ENCODE measurements at regions not wholly inside any gene's neighbourhood (a gene's known extent, or its start where the extent isn't known, plus 50 kb on each side); places are given as distances from the start of the nearest gene placed in this dataset.

DNA sequence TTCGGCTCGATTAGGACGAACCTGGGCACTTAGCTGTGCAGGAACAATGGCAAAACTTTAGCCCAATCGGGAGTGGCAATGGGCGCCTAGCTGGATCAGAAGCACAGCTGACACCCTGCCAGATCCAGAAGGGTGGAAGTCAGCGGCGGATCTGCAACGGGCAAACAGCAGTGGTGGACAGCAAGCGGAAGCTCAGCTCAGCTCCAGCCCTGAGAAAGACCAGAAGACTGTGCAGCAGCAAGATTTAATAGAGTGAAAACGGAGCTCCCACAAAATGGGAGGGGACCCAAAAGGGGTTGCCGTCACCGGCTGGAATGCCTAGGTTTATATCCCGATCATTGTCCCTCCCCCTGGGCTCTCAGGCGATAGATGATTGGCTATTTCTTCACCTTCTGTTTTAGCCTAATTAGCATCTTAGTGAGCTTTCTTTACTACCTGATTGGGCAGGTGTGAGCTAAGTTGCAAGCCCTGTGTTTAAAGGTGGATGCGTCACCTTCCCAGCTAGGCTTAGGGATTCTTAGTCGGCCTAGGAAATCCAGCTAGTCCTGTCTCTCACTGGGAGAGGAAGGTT is 1237.9 kb downstream of the CDH12 start:
- TF ChIP-seq, protein P1, sequence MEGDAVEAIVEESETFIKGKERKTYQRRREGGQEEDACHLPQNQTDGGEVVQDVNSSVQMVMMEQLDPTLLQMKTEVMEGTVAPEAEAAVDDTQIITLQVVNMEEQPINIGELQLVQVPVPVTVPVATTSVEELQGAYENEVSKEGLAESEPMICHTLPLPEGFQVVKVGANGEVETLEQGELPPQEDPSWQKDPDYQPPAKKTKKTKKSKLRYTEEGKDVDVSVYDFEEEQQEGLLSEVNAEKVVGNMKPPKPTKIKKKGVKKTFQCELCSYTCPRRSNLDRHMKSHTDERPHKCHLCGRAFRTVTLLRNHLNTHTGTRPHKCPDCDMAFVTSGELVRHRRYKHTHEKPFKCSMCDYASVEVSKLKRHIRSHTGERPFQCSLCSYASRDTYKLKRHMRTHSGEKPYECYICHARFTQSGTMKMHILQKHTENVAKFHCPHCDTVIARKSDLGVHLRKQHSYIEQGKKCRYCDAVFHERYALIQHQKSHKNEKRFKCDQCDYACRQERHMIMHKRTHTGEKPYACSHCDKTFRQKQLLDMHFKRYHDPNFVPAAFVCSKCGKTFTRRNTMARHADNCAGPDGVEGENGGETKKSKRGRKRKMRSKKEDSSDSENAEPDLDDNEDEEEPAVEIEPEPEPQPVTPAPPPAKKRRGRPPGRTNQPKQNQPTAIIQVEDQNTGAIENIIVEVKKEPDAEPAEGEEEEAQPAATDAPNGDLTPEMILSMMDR (conservative IDR thresholded peaks at IDR 0.05; ENCODE audit: low read depth, low read length), result no peak
- no peak for TF ChIP-seq EZH2 (IDR thresholded peaks at IDR 0.05; ENCODE audit: borderline replicate concordance, low read depth, low read length, poor library complexity, severe bottlenecking)

Measured in A673 (cell line).